ENCODE measurements at regions not wholly inside any gene's neighbourhood (a gene's known extent, or its start where the extent isn't known, plus 50 kb on each side); places are given as distances from the start of the nearest gene placed in this dataset.

DNA sequence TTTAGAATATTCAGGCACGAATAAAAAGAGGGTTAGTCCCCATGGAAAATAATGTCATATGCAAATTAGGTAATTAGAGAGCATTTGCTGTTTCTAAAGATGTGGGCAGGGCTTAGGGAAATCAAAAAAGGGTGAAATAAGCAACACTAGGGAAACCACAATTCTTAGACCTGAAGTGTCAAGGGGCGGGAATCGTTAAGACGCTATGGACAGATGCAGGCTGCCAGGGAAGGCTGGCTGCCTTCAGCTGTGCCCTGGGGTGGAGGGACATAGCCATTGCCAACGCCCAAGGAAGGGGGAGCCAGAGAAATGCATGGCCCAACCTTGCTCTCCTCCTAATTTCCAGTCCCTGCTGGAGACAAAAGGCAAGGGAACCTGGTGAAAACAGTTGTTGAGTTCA, 141.7 kb upstream of the PROK2 start:
- H2BK15ac ChIP-seq (ENCODE audit: low read length), result no peak overlapping the region
- no peaks in the 10 kb centered on the region for H3K27me3 ChIP-seq (replicated peaks in 1 of 4; ENCODE audit: control insufficient read depth in 3 of 4, extremely low read depth in 1 of 4, insufficient read depth in 3 of 4, low read length in 3 of 4)
- H2BK20ac ChIP-seq (ENCODE audit: low read length), result peak overlapping the region; percentile 27; the same call in 1 of the 2 replicates
- no peak overlapping the region for H3K4me3 ChIP-seq (ENCODE audit: extremely low read depth in 1 of 4, insufficient read depth in 2 of 4, low read depth in 3 of 4, low read length in 4 of 4)
- H4K8ac ChIP-seq (ENCODE audit: extremely low read depth, insufficient read depth, low read length), result no peak overlapping the region
- no peak overlapping the region for H2BK120ac ChIP-seq (replicated peaks; ENCODE audit: low read depth, low read length)
- peak in 1 of 2 experiments; percentile 50 for DNase-seq (ENCODE audit: low read depth in 1 of 2, low spot score in 2 of 2)
- 53% methylated on average over 5 of the region's 5 CpGs; no CpG with 5 or more reads in 1 of the 2 experiments for WGBS, 2 experiments (ENCODE audit: extremely low coverage in 1 of 2, insufficient coverage in 1 of 2, insufficient read length in 1 of 2, insufficient replicate concordance in 2 of 2, low coverage in 1 of 2, low lambda C conversion rate in 2 of 2, missing lambda C conversion rate in 1 of 2)
- H4K20me1 ChIP-seq (replicated peaks in 1 of 2; ENCODE audit: control insufficient read depth in 1 of 2, insufficient read depth in 2 of 2, low read length in 2 of 2), result no peaks in the 10 kb centered on the region
- no peaks in the 10 kb centered on the region for H3K79me2 ChIP-seq (ENCODE audit: control insufficient read depth in 1 of 2, insufficient read depth in 2 of 2, low read length in 2 of 2)
- no peak overlapping the region for H3K14ac ChIP-seq (ENCODE audit: insufficient read length)
- no peak overlapping the region for H3K23ac ChIP-seq (ENCODE audit: insufficient read length)
- no peak overlapping the region for H3K56ac ChIP-seq (replicated peaks; ENCODE audit: insufficient read length, low read depth, low read length)
- peaks cover 6 to 19% (median 11%) of the 10 kb centered on the region in 4 experiments; a peak in 6 of 7 replicates for H3K4me1 ChIP-seq (replicated peaks in 1 of 4; ENCODE audit: control insufficient read depth in 3 of 4, insufficient read depth in 4 of 4, low read length in 3 of 4)
- no peak overlapping the region for H2AFZ ChIP-seq (ENCODE audit: low read length)
- H3K18ac ChIP-seq (ENCODE audit: extremely low read depth, low read length), result 0 out of 2 replicates have a peak overlapping the region, but pooled peaks have one; percentile 62
- 0 out of 2 replicates have a peak, but pooled peaks cover 1% of the 10 kb centered on the region for H3K23me2 ChIP-seq (ENCODE audit: low read depth, low read length)
- ChIA-PET POLR2A (ENCODE audit: partially characterized antibody) (interaction anchor here (1.0 kb wide), 1 partner anchor 11 kb away, joined by 3 read pairs; no protein-coding TSS in a partner anchor), CTCF (ENCODE audit: partially characterized antibody) (interaction anchor here (1.0 to 2.3 kb wide), 15 partner anchors 9 to 878 kb away, joined by 3 to 13 read pairs (median 4); no protein-coding TSS in a partner anchor)
- no peak overlapping the region; a peak in 1 of 4 replicates for H3K4me2 ChIP-seq (ENCODE audit: insufficient read depth in 1 of 2, low read depth in 2 of 2, low read length in 2 of 2)
- H3K4ac ChIP-seq (replicated peaks; ENCODE audit: insufficient read length, low read depth, low read length), result no peak overlapping the region
- 0 out of 4 replicates have a peak, but pooled peaks cover 0 to 4% of the 10 kb centered on the region in 2 experiments for H3K9me3 ChIP-seq (ENCODE audit: insufficient read depth in 2 of 2, low read depth in 1 of 2, low read length in 1 of 2)
- no peak overlapping the region for H2BK12ac ChIP-seq (ENCODE audit: low read depth, low read length)
- no peaks in the 10 kb centered on the region for H3K36me3 ChIP-seq (ENCODE audit: control insufficient read depth in 2 of 4, insufficient read depth in 4 of 4, low read length in 3 of 4)
- H2AK5ac ChIP-seq (ENCODE audit: low read depth, low read length), result no peak overlapping the region
- no peak overlapping the region for H4K5ac ChIP-seq (ENCODE audit: insufficient read length, low read depth, low read length)
- no peak for TF ChIP-seq GTF2F1 (IDR thresholded peaks at IDR 0.05; ENCODE audit: borderline replicate concordance, low read depth, low read length)
- peak in 1 of 3 experiments; percentile 13; a peak in 1 of 4 replicates for TF ChIP-seq CTCF (IDR thresholded peaks at IDR 0.05; ENCODE audit: control extremely low read depth in 1 of 3, insufficient read depth in 1 of 3, low read depth in 1 of 3, low read length in 3 of 3)
- TF ChIP-seq SRF (IDR thresholded peaks at IDR 0.05; ENCODE audit: low read depth, low read length), result no peak
- TF ChIP-seq JUND (IDR thresholded peaks at IDR 0.05; ENCODE audit: low read length), result no peak
- no peak for TF ChIP-seq CREB1 (IDR thresholded peaks at IDR 0.05)
- TF ChIP-seq CHD1 (IDR thresholded peaks at IDR 0.05; ENCODE audit: low read depth, low read length), result no peak
- no peak for TF ChIP-seq SAP30 (IDR thresholded peaks at IDR 0.05; ENCODE audit: insufficient read depth, insufficient replicate concordance, low read length)
- H2BK5ac ChIP-seq (ENCODE audit: low read depth, low read length), result peak overlapping the region; percentile 45; the same call in 1 of the 2 replicates
- FAIRE-seq, result no peak
- no peak overlapping the region for H3K9ac ChIP-seq (replicated peaks in 1 of 4; ENCODE audit: extremely low read depth in 1 of 4, low read depth in 3 of 4, low read length in 3 of 4)
- no peaks in the 10 kb centered on the region for H3K79me1 ChIP-seq (ENCODE audit: low read depth, low read length)
- no peak overlapping the region for H3K27ac ChIP-seq (ENCODE audit: low read depth, low read length)
- H4K91ac ChIP-seq (replicated peaks; ENCODE audit: insufficient read length, low read length), result no peak overlapping the region

Measured in H1 (cell line).